ENCODE measurements at regions not wholly inside any gene's neighbourhood (a gene's known extent, or its start where the extent isn't known, plus 50 kb on each side); places are given as distances from the start of the nearest gene placed in this dataset.

DNA sequence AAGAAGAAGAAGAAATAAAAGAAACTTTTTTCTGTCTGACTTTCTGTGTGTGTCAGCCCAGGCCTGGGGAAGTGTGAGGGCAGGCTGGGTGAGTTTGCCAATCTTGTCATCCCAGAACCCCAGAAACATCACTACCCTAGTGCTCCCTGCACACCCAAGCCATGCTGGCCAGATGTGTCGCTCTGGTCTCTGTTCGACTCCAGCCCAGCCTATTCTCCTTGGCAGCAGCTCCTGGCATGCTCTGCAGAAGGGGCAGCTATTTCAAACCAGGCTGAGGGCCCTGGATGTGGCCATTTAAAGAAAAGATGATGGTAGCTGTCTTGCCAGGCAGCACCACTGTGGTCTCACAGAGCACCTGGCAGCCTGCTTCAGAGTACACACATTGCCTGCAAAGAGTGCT lies 334.1 kb downstream of the RPS24 start:
- no peak for DNase-seq

DNA sequence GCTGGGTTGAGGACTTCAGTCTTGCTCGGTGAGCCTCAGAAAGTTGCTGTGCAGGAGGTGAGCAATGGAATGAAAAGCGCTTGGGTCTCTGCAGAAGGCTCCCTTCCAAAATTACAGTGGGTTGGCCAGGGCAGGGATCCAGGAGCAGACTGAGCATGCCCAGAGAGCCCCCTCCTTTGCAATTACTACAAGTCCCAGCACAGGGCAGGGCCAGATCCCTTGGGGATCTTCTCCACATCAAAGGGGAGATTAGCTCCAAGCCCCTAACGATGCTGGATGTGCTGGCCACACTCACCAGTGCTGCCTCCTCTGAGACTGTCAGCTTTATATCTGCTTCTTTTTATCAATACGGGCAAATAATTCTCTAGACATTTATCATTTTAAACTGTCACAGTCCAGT lies 337.5 kb downstream of the RPS24 start:
- no peak for DNase-seq

DNA sequence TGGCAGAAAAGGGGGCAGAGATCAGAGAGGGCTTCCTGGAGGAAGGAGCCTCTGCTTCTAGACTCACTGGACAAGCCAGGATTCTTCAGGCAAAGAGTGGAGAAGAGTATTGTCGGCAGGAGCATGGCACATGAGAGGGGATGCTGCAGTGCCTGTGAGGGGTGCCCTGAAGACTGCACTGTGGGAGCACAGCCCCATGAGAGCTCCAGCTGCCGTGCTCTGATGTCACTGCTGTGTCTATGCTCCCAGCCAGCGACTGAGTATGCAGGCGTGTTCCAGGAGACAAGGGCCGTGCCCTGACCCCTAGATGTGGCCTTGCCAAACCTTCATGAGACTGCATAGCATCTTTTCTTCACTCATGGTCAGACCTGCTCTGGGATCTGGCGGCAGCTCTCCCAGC lies 339.1 kb downstream of the RPS24 start:
- no peak for DNase-seq

DNA sequence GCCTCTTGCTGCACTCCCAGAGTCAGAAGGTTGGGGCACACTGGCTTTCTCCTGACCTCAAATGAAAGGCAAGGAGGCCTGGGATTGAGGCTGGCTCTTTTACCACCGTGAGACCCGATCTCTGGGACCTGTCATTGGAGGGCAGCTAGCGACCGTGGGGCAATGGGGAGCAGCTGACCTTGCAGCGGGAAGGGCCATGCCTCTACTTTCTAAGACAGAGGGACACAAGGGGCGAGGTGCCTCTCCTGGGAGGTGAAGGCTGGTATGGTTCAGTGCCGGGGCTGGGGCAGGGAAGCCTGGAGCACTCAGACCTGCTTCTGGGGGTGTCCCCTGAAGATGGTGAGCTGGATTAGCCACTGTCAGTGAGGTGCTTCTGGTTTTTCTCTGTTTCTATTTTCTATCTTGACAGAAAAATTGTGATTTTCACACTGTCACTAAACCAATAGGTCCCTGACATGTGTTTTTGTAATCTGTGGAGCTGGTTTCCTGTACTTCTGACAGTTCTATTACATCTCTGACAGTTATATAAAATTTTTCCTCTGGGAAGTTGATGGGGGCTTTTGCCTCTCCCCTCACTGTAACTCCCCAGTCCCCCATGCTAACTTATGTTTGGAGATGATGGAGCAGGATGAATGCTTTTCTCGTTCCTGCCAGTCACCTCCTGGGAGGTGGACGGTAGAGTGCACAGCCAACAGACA lies 340.8 kb downstream of the RPS24 start:
- DNase-seq: no peak

DNA sequence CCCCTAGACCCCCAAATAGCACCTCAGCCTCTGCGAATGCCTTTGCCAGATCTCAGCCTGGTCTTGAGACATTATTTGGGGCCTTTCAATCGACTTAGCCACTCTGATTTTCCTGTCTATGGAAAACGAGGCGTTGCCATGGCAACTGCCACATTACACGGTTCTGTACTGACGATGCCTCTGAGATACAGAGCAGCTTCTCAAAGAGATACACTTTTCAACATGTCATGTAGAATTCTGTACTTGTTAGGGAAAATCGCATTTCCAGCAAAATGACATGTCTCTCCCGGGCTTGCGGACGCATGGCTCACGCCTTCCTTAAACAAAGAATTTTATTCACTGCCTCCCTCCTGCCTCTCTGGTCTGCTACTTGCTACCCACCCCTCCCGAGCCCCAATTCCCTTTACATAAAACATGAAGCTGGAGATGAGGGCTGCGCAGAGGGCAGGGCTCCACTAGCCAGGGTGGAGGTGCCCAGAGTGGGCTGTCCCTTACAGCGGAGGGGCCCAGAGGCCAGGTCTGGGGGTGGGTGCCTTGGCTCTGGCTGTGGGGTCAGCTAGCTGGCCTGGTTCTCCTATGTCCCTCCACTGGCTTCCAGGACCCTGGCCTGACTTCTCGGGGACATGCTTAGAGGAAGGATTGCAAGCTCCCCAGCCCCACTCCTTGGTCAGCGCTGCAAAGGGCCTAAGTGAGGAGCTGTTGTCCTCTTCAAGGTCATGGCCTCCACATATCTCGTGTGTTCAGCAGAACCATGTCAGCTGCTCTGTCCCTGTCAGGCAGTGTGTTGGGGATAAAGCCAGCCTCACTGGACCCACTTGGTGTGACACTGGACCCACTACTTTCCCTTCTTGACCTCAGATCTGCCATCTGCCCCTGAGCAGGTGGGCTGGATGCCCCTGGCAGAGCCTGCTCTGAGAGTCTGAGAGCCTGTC lies 342.5 kb downstream of the RPS24 start:
- DNase-seq: no peak

DNA sequence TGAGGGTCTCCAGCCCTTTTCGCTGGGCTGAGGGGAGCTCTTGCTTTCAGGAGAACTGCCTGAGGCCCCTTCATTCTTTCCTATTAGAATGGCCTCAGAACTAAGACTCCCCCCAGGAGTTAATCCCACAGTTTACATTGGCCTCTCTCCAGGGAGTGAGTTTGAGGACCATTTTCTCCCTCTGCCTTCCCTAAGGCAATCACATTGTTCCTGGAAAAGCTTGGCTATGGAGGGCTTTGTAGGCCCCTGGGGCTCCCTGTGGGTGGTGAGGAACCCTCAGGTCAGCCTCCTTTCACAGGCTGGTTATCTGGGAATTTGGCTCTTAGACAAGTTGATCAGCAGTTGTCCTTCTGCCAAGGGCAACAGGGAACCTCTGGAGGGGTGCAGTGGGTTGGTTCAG lies 343.7 kb downstream of the RPS24 start:
- DNase-seq: no peak

DNA sequence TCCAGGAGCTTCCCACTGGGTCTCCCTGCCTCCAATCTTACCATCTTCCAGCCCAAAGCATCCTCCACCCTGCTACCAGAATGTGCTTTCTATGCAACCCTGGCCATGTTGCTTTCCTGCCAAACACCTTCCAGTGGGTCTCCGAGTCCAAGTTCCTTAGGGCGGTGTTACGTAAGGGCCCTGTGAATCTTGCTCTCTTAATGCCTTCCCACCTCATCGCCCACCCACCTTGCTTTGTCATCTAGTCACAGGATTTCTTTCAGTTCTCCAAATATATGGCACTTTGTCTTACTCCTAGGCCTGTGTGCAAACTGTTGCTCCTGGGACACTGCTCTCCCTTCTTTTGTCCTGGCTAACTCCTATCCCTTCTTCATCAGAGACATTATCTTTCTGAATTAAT lies 344.5 kb downstream of the RPS24 start:
- DNase-seq: no peak

DNA sequence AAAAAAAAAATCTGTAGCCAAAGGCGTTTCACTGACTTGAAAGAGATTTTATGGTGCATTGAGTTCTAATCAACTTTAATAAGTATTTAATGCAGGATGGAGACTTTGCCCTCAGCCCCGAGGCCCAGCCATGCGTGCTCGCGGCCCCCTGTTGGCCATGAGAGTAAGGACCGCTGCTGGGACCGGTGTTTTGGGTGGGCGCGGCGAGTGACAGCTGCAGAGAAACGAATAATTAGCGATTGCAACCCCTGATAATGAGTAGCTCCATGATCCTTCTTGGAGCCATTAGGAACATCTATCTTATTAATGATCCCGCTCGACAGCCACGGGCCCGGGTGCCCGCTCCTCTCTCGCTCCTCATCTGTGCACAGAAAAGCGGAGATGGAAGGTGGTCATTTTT lies 347.4 kb downstream of the RPS24 start:
- DNase-seq: no peak

DNA sequence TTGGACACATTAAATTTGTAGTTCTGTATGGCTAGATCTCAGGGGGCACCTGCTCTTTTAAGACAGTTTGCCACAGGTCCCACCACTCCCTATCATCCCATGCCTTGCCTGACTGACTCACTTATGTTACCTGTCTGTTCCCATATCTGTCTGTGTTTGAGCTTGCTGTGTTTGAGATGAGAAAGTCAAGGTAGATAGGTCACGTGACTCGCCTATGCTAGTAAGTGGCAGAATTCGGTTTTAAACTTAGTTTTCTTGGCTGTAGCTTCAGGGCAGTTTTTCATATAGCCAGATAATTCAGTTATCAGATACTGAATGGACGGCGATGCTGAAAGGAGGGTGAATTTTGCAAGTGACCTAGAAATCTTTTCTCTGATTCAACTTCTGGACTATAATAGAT lies 348.4 kb downstream of the RPS24 start:
- DNase-seq: no peak

DNA sequence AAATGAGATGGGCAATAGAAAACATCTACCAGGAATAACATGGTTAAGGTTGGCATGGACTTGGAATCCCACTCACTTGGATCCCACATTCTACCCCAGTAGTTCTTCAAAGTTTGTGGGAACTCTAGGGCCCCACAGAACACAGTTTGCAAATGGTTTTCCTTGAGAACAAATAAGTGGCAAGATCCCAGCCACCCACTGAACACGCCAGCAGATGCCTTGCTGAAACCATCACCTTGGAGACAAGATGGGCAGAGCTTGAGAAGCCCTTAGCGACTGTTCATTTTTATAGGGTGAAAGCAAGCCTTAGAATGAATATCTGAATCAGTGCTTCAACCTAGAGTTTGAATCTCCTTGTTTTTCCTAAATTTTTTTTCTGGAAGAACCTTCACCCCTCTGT lies 349.1 kb downstream of the RPS24 start:
- DNase-seq: no peak

DNA sequence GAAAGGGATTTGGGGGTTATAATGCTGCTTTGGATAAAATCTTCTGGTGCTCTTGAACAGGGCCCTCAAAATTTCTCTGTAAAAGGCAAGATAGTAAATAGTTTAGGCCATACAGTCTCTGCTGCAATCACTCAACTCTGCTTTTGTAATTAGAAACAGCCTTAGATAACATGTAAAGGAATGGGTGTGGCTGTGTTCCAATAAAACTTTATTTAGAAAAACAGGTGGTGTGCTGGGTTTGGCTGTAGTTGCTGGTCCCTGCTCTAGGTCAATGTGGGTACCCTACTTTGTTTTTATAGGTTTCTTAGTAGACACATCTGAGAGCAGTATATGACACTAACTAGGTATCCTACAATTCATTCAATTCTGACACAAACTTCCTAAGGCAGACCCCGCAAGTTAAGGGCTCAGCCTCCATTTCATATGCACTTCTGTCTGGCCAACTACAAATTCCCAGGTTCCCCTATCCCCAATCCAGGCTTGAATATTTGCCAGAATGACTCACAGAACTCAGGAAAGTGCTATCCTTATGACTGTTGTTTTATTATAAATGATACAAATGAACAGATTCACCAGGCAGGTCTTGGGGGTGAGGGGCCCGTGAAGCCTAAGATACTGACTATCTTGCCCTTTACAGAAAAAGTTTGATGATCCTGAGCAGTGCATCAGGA lies 349.9 kb downstream of the RPS24 start:
- no peak for DNase-seq

DNA sequence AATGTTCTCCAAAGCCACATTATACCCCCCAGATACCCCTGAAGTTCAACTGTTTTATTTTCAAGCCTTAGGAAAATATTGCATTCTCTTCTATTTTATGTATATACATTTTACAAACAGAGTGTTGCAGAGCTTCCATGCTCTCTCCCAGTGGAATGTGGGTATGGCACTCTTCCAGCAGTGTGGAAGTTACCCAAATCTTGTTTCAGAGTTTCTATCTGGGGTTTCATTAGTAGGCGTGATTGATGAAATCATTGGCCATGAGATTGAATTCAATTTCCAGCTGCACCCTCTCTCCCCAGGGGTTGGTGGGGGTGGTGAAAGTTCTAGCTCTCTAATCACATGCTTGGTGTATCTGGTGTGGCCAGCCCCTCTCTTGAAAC lies 350.4 kb downstream of the RPS24 start:
- DNase-seq: no peak

DNA sequence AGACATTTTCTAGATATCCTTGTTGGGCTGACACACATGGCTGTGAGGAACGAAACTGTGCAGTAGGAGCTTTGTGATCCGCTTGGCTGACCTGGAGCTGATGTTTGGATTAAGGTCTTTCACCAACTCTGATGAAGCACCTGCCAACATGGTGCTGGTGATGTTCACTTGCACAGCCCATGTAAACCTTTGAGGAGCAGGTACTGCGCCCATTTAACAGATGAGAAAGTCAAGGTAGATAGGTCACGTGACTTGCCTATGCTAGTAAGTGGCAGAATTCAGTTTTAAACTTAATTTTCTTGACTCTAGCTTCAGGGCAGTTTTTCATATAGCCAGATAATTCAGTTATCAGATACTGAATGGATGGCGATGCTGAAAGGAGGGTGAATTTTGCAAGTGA lies 351.9 kb downstream of the RPS24 start:
- no peak for DNase-seq

DNA sequence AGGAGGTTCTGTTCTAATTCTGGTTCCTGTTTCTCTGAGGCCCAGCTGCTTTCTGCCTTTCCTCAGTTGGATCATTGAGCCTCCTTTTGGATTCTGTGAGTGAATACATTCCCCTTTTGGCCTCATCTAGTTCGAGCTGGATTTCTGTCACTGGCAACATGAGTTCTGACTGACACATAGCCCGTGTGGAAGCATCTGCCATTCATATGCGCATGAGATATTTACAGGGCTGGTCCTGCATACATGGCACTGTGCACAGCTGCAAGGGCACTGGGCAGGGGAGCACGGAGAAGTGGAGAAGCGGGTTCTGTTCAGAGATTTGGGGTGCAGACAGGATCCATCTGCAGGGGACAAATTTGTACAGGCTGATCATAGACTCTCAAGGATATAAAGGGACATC lies 352.8 kb downstream of the RPS24 start:
- no peak for DNase-seq

DNA sequence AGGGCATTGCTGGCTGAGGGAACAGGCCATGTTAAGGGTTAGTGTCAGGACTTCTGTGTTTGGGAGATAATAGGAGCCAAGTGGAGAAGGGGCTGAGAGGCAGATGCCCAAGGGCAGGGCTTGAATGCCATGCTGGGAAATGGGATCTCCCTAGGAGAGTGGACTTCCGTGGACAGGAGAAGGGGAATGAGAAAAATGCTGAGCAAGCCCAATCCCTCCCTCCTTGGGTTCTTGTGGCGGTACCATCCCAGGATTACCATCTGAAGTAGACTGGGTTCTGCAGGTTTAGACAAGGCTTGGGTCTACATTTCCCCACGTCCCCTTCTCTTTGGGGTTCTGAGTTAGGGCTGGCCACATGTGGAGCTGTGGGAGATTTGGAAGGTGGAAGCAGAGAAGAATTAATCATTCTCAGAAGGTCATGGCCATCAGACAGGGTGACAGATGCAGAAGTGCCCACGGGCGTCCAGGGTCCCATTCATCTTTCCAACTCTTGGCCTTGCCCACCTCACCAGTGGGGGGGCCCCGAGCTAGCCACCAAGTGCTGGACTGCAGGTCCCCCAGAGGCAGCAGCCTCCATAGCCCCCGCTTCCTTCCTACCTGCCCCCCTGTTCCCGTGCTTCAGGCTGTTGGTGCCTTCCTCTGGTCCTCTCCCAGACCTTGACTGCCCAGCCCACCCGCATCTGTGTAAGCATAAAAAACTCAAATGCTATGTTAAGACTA lies 354.8 kb downstream of the RPS24 start:
- DNase-seq: no peak

DNA sequence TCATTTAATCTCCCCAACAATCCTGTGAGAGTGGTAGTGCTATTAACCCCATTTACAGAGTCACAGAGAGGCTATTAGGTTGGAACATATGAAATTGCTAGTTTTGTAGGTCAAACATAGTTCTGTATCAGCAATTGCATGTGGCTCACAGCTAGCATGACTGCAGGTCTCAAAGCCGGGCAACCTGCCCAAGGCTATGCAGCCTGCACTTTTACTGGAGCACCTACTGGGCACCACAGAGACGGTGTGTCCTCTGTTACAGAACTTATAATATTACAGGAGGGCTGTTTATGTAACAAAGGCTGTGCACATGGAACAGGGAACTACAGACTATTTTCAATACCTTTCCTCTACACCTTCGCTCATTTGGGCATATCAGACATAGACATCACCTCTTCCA lies 355.8 kb downstream of the RPS24 start:
- no peak for DNase-seq

DNA sequence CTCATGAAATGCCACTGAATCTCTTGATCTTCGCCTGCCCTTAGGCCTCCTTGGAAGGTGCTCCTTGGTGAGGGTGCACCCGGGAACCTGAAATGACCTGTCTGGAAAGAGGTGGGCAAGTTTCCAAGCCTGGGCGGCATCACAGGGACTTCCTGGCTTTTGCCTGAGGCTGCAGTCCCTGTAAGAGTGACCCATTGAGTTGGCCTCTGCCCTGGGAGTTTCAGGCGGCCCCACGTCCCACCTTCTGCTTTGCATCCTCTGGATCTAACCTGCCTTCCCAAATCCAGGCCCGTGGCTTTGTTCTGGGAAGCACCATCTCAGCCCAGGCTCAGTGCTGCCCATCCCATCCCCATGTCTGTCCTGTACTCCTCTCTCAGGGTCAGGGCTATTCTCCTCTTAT lies 356.4 kb downstream of the RPS24 start:
- DNase-seq: no peak

DNA sequence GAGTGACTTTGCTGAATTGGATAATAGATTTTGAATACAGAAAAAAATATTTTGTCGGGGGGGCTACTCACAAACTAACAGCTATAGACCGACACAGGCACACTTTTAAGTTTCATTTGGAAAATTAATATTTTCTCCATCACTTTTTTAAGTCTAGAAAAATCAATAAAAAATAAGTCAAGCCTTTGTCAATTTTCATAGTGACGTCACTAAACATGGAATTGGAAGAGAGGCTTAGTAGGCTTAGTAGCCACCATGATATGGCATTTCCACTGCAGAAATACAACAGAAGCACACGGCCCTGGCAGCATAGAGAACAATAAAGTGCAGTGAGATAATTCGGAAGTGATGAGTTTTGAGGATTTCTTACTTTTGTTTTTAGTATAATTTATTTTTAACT lies 357.2 kb downstream of the RPS24 start:
- no peak for DNase-seq

DNA sequence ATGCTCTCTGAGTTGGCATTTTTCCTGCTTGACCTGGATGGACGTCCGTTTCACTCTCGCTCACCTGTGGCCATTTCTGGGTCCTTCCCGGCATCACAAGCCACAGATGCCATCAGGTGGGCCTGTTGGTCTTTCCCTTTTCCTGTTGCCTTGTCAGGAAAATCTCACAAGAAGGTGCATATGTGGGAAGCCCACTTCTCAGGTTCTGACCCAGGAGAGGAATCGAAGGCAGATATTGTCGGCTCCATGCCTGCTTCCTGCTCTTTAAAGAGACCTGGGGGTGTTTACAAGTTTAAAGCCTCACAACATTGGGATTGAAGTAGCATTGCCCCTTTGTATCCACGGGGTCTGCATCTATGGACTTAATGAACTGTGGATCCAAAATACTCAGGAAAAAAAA lies 357.9 kb downstream of the RPS24 start:
- DNase-seq: no peak

DNA sequence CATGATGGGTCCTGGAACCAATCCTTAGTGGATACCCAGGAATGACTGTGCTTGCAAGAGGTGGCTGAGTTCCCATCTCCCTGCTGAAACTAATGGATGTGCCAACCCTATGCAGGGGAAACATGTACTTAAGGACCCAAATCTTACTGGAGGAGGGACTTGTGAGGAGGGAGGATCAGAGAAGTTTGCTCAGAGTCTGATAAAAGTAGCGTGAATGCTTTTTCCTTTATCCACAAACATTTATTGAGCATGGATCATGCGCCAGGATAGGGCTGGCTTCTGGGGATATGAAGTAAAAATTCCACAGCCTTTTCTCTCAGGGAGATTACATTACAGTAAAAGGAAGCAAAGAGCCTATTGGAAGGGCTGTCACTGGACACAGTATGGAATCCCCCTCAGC lies 358.5 kb downstream of the RPS24 start:
- DNase-seq: no peak

DNA sequence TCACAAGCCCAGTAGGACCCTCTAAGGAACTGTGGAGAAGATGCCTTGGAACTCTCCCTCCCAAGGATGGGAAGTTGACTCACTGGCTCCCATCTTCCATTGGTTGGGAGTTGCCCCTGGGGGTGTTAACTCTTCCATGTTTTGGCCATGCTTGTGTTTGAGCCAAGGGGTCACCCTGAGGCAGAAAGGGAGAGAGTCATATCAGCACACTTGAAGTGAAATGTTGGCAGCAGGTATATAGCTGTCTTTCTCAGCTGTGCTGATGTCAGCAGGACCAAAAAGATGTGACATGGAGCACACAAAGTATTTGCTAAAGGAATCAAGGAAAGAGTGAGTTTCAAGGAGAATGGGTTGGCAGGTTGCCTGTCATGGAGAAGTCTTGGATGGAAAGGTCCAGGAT lies 359.4 kb downstream of the RPS24 start:
- no peak for DNase-seq

DNA sequence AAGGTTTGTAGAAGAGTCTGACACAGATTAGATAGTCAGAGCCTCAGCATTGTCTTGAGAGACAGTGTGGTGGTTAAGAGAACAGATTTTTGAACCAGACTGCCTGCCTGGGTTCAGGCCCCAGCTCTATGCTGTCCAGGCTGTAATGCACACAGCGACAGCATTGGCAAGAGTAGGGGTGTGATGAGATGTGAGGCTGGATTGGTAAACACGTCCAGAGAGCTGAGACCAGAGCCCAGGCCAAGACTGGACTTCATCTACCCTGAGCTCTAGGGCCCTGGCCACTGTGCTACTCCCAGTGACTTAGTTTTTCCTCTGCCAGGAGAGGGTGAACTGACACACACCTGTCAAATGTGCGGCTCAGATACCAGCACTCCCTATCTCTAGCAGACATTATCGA lies 360.4 kb downstream of the RPS24 start:
- DNase-seq: no peak

DNA sequence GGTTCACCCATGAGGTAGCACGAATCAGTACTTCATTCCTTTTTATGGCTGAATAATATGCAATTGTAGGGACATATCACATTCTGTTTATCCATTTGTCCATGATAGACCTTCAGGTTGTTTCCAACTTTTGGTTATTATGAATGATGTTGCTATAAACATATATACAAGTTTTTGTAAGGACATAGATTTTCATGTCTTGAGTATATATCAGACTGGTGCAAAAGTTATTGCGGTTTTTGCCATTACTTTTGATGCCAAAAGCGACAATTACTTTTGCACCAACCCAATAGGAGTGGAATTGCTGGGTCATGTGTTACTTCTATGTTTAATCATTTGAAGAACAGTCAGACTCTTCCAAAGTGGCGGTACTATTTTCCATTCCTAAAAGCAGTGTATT lies 361.5 kb downstream of the RPS24 start:
- DNase-seq: no peak
